CD4-positive, alpha-beta T cell (primary cell): ENCODE measurements at regions not wholly inside any gene's neighbourhood (a gene's known extent, or its start where the extent isn't known, plus 50 kb on each side); places are given as distances from the start of the nearest gene placed in this dataset.

Source experiments
- ATAC-seq: fragments of 200-7000 bp; cut with Tn5 transposase; one replicate; pipeline ENCODE4 v1.10.0; 2022; ENCODE audit warnings: mild to moderate bottlenecking; ENCODE audit not compliant: poor library complexity
- CTCF ChIA-PET: fragments of 350-600 bp; sonication (Branson Sonifier 250); formaldehyde crosslinking; loops from one replicate; lab custom pipeline; 2021; ENCODE audit warnings: antibody characterized with exemption, inconsistent platforms; lab: Charles Lee
- POLR2A ChIA-PET: fragments of 350-600 bp; sonication (Branson Sonifier 250); formaldehyde crosslinking; loops from one replicate; lab custom pipeline; 2021; ENCODE audit warnings: antibody characterized with exemption, inconsistent platforms; lab: Charles Lee
- DNase-seq, 14 experiments: peaks; one replicate each; pipeline ENCODE4 v3.0.0-alpha.2; 2013 to 2020; ENCODE audit warnings: mixed read lengths in 2 of 14
- H3K27ac ChIP-seq, 2 donors: one replicate each; pipeline versions ENCODE4 v1.5.1 to v1.7.0; 2013; ENCODE audit warnings: low read length in 2 of 2, low read depth in 1 of 2, mild to moderate bottlenecking in 1 of 2
- H3K27me3 ChIP-seq, 2 experiments: 1 replicate in 1 of 2; 2 replicates in 1 of 2; pipeline versions ENCODE4 v1.6.1 to v1.7.0; 2013; ENCODE audit warnings: low read length in 2 of 2, control low read depth in 1 of 2, mild to moderate bottlenecking in 1 of 2, moderate library complexity in 1 of 2; ENCODE audit not compliant: insufficient read depth in 2 of 2, control insufficient read depth in 1 of 2
- H3K36me3 ChIP-seq: one replicate; pipeline ENCODE4 v1.6.1; 2013; ENCODE audit warnings: low read length, control low read depth; ENCODE audit not compliant: insufficient read depth
- H3K4me1 ChIP-seq: one replicate; pipeline ENCODE4 v1.6.1; 2013; ENCODE audit warnings: low read length, control low read depth; ENCODE audit not compliant: insufficient read depth
- H3K4me3 ChIP-seq: one replicate; pipeline ENCODE4 v1.5.1; 2013; ENCODE audit warnings: mild to moderate bottlenecking, low read length, moderate library complexity
- H3K9me3 ChIP-seq, 2 experiments: 1 replicate in 1 of 2; 2 replicates in 1 of 2; pipeline versions ENCODE4 v1.6.1 to v1.7.0; 2013; ENCODE audit warnings: low read length in 2 of 2, mild to moderate bottlenecking in 2 of 2, control low read depth in 1 of 2, moderate library complexity in 1 of 2; ENCODE audit not compliant: control insufficient read depth in 1 of 2, insufficient read depth in 1 of 2
- H3K27ac Mint-ChIP-seq: one replicate; pipeline ENCODE4 v1.8.0; 2020; ENCODE audit warnings: mixed read lengths
- H3K27me3 Mint-ChIP-seq: one replicate; pipeline ENCODE4 v1.8.0; 2021; ENCODE audit warnings: mixed read lengths
- H3K36me3 Mint-ChIP-seq: one replicate; pipeline ENCODE4 v1.8.0; 2021; ENCODE audit warnings: low read depth, mixed read lengths
- H3K4me1 Mint-ChIP-seq: one replicate; pipeline ENCODE4 v1.8.0; 2021; ENCODE audit warnings: low read depth, mixed read lengths
- H3K4me3 Mint-ChIP-seq: one replicate; pipeline ENCODE4 v1.8.0; 2020; ENCODE audit warnings: mild to moderate bottlenecking, mixed read lengths
- H3K9me3 Mint-ChIP-seq: one replicate; pipeline ENCODE4 v1.8.0; 2020; ENCODE audit warnings: mixed read lengths
- intact Hi-C, 2 experiments: fragments of 100-400 bp; cut with DNase I in 1 of 2; cut with micrococcal nuclease in 1 of 2; formaldehyde crosslinking; loops; one replicate each; pipeline versions ENCODE4 v1.15.1 to v1.9.0; 2023 to 2025; cut with DNase I, micrococcal nuclease
- TF ChIP-seq, protein P1 (sequence below): fragments of 200-600 bp; IDR thresholded peaks from one replicate; pipeline ENCODE4 v1.8.0; 2022; ENCODE audit warnings: antibody characterized with exemption, mild to moderate bottlenecking

DNA sequence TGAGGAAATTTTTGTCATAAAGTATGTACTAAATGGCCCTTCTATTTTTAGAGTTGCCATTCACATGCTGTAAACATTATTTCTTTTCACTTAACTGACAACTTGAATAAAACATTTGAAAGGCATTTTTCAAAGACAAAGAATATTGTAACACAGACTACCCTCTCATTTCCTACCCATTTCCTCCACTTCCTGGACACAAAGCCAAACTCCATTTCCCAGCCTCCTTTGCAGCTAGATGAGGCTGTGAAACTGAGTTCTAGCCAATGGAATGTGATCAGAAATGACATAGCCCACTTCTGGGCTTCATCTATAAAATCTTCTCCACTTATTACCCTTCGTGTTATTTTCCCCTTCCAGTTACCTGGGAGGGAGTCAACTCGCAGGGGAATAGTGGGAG is 288.9 kb upstream of the DPH6 start:
- Histone ChIP-seq H3K4me1 (no peaks in the 10 kb centered on the region), H3K9me3 (peaks cover 0 to 4% of the 10 kb centered on the region in 2 experiments), H3K36me3 (no peaks in the 10 kb centered on the region), H3K27me3 (no peaks in the 10 kb centered on the region), H3K27ac (no peak overlapping the region), H3K4me3 (no peak overlapping the region)
- no peak for ATAC-seq
- TF ChIP-seq, protein P1, sequence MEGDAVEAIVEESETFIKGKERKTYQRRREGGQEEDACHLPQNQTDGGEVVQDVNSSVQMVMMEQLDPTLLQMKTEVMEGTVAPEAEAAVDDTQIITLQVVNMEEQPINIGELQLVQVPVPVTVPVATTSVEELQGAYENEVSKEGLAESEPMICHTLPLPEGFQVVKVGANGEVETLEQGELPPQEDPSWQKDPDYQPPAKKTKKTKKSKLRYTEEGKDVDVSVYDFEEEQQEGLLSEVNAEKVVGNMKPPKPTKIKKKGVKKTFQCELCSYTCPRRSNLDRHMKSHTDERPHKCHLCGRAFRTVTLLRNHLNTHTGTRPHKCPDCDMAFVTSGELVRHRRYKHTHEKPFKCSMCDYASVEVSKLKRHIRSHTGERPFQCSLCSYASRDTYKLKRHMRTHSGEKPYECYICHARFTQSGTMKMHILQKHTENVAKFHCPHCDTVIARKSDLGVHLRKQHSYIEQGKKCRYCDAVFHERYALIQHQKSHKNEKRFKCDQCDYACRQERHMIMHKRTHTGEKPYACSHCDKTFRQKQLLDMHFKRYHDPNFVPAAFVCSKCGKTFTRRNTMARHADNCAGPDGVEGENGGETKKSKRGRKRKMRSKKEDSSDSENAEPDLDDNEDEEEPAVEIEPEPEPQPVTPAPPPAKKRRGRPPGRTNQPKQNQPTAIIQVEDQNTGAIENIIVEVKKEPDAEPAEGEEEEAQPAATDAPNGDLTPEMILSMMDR: no peak
- Mint-ChIP-seq H3K36me3 (no peaks in the 10 kb centered on the region), H3K9me3 (peaks cover 9% of the 10 kb centered on the region), H3K4me3 (no peak overlapping the region), H3K27ac (no peak overlapping the region), H3K4me1 (no peaks in the 10 kb centered on the region), H3K27me3 (no peaks in the 10 kb centered on the region)
- CTCF ChIA-PET: no interaction called here
- POLR2A ChIA-PET: no interaction called here
- DNase-seq: no peak
- intact Hi-C loops: no loop called here

- ATAC-seq: no peak
- Mint-ChIP-seq H3K27me3 (no peaks in the 10 kb centered on the region), H3K27ac (no peak overlapping the region), H3K4me3 (no peak overlapping the region), H3K9me3 (peaks cover 4% of the 10 kb centered on the region), H3K4me1 (no peaks in the 10 kb centered on the region), H3K36me3 (no peaks in the 10 kb centered on the region)
- intact Hi-C loops: no loop called here
- no peaks in the 10 kb centered on the region for H3K9me3 ChIP-seq
- H3K36me3 ChIP-seq: no peaks in the 10 kb centered on the region
- TF ChIP-seq, protein P1: no peak
- no peak overlapping the region for H3K4me3 ChIP-seq
- POLR2A ChIA-PET: no interaction called here
- H3K27me3 ChIP-seq: no peaks in the 10 kb centered on the region
- no peak for DNase-seq
- CTCF ChIA-PET: no interaction called here
- no peak overlapping the region for H3K27ac ChIP-seq
- H3K4me1 ChIP-seq: no peaks in the 10 kb centered on the region
Observed at GRCh38 chr15:35838424-35839111, 292.6 kb upstream of the DPH6 start.

DNA sequence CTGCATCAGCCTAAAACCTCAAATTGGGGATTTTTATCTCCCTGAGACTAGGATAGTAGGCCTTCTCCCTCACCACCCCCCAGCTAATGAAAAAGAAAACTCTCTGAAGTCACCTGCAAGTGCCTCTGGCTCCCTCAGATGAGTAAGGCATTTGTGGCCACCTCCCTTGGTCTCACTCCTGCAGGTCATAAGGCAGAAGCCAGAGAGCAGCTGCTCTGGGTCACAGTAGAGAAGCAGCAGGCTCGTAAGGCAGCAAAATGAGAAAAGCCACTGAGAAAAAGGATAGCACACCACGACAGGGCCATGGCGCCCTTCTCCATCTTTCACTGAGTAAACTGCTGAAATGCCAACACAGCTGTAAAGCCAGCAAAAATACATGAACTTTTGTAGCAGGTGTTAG is 296.7 kb upstream of the DPH6 start:
- intact Hi-C loops: no loop called here
- peaks cover 7% of the 10 kb centered on the region for H3K9me3 Mint-ChIP-seq
- no peak overlapping the region for H3K4me3 Mint-ChIP-seq
- TF ChIP-seq, protein P1: no peak
- POLR2A ChIA-PET: no interaction called here
- H3K27ac Mint-ChIP-seq: no peak overlapping the region
- H3K27me3 Mint-ChIP-seq: peaks cover 4% of the 10 kb centered on the region
- no peaks in the 10 kb centered on the region for H3K36me3 Mint-ChIP-seq
- no peak for DNase-seq
- no peak overlapping the region for H3K4me3 ChIP-seq
- no peak overlapping the region for H3K27ac ChIP-seq
- H3K4me1 ChIP-seq: no peaks in the 10 kb centered on the region
- H3K9me3 ChIP-seq: no peaks in the 10 kb centered on the region
- no peaks in the 10 kb centered on the region for H3K36me3 ChIP-seq
- no peaks in the 10 kb centered on the region for H3K27me3 ChIP-seq
- CTCF ChIA-PET: no interaction called here
- ATAC-seq: no peak
- H3K4me1 Mint-ChIP-seq: no peaks in the 10 kb centered on the region
